Erythroblast (primary cell): ENCODE measurements at regions not wholly inside any gene's neighbourhood (a gene's known extent, or its start where the extent isn't known, plus 50 kb on each side); places are given as distances from the start of the nearest gene placed in this dataset.

ENCODE experiments used
- GATA1 ChIP-seq: IDR thresholded peaks from 2 replicates; pipeline ENCODE4 v1.6.1; 2011; ENCODE audit warnings: low read depth, mild to moderate bottlenecking, control low read depth, low read length, moderate library complexity
- POLR2A ChIP-seq: IDR thresholded peaks from 2 replicates; pipeline ENCODE4 v1.6.1; 2011; ENCODE audit warnings: mild to moderate bottlenecking, low read length

DNA sequence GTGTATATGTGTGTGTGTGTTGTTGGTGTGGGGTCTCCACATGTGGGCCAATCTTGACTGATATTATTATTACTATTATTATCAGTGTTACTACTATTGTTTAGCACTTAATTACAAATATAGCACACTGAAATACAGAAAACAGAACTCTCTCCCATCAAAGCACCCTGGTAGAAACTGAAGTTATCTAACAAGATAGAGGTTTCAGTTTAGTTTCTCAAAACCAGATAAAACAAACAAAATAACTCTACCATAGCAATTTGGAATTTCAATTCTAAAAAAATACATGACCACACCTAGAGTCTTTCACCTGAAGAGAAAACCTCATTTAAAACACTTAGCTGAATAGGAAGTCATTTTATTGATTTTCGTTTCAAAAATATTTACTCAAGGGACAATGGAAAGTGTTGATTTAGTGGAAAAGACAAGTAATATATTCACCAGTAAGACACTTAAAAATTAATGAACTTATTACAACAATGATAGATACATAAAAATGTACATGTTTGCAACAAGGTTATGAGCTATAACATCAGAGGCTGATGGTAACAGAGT is 252.3 kb downstream of the PDHA2 start:
- TF ChIP-seq GATA1: no peak
- TF ChIP-seq POLR2A: no peak
